GM18868 (cell line): ENCODE measurements at regions not wholly inside any gene's neighbourhood (a gene's known extent, or its start where the extent isn't known, plus 50 kb on each side); places are given as distances from the start of the nearest gene placed in this dataset.

Experiments
- ATAC-seq: cut with Tn5 transposase; IDR thresholded peaks from one replicate; pipeline ENCODE4 v1.9.1; 2021; ENCODE audit warnings: mild to moderate bottlenecking, moderate library complexity; ENCODE audit not compliant: unreplicated experiment

DNA sequence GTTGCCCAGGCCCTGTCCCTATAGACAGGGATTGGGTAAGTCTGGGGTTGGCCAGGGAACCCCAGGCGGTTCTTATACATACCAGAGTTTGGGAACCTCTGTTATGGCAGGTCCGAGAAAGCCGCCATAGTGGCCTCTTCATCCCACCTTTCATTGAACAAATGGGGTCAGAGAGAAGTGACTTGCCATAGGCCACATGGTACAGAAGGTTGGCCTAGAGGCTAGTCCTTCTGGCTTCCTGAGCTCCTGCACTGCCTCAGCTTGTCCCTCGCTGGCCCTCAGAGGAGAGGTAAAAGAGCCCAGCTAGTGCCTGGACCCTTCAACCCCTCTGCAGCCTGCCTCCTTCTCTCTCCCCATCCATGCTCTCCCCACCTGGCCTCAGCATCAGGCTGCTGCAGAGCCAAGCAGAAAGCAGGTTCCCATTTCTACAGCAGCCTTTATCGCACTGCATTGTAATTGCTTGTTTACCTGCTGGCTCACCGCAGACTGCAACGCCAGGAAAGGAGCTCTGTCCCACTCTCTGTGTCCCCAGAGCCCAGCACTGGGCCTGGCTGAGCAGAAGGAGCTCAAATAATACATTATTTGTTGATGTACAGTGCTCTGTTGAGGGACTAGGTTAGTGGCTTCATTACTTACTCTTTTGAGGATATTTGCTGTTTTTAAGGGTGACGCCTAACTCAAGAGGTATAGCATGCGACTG, 103.6 kb downstream of the TRIM29 start:
- no peak for ATAC-seq

DNA sequence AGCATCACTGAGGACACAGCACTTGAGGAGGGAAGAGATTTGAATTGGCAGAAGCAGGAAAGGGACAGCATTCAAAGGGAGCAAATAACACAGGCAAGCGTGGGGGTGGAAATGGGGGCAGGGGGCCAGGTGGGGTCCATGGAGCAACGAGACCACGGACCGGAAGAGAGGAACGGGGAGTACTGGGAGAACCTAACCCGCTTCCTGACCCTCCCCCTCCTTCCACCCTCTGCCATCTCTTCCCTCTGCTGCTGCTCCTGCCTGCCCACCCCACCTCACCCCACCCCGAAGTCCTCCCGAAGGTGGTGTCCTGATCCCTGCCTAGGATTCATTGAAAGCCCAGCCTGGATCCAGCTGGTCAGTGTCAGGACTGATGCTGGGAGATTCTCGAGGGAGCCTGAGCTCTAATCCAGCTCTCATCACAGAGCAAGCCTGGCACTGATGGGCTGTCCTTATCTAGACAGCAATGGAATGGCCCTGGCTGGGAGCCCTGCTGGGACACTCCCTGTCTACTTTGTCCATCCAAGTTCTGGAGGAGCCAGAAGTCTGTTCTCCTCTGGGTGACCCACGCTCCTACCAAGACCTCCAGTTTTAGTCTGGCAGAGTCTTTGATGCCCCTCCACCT, 105.0 kb downstream of the TRIM29 start:
- ATAC-seq: no peak

DNA sequence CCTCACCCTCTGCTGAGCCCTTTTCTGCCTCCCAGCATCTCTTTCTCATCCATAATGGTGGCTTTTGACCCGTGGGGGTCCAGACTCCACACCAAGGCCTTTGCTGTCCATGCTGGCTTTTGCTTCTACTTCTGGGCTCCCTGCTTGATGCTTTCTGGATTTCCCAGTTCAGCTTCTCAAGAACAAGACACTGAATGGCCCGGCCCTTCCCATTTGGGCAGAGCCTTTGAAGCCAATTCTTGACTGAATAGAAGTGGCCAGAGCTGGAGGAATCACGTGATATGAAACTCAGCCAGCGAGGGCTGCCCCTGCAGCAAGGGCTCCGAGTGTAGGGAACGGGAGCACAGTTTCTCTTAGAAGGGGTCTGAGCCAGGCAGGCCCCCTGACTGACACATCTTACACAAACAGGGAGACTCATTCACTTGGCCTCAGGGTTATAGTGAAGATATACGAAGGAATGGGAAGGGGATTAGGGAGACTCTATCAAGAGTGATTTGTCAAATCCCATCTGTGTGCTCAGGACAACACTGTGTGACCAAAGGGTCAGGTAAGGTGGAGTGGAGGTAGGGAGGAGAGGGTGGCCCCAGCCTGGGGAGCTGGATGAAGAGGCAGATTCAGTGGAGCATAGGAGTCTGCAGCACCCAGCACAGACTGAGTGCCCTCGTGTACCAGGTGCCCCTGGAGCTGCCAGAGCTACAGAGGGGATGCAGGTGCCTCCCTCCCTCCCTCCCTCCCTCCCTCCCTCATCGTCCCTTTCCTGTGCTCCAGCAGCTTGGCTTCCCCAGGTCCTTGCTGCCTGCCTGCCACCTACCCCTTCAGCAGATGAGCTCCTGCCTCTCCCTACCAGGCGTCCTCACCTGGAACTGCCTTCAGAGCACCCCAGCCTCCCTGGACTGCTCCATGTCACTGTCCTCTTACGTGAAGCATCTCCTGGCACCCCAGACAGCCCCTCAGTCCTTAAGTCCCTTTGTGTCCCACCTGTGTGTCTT, 106.0 kb downstream of the TRIM29 start:
- no peak for ATAC-seq

DNA sequence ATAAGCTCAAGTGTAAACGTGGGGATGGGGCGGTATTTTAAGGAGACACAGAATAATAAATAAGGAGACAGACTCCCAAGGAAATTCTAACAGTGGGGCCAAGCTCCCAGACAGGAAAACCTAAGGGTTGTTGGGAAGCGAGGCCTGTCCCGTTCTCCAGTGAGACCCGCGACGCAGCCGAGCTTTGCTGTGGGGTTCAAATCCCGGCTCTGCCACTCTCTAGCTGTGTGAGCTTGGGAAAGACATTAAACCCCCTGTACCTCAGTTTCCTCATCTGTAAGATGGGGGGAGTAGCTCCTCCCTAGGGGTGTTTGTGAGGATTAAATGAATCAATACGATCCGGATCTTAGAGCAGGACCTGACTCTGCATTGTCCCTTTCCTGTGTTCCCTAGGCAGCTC, 106.8 kb downstream of the TRIM29 start:
- ATAC-seq: no peak

DNA sequence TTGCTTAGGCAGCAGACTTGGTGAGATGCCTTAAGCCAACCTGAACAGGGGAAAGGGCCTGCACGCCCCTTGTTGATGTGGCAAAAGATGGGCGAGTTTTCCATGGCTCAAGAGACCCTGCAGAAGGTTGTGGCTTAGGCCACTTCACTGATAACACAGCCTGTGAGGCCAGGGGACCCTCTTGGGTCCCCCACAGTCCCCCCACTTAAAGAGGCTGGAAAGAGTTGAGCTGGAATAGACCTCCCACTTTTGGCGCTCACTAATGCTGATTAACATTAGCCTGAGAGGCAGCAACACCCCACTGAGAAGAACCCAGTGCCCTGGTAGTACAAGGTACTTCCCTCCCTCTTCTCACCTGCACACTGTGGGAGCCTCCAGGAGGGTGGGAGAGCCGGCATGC, 107.5 kb downstream of the TRIM29 start:
- no peak for ATAC-seq

DNA sequence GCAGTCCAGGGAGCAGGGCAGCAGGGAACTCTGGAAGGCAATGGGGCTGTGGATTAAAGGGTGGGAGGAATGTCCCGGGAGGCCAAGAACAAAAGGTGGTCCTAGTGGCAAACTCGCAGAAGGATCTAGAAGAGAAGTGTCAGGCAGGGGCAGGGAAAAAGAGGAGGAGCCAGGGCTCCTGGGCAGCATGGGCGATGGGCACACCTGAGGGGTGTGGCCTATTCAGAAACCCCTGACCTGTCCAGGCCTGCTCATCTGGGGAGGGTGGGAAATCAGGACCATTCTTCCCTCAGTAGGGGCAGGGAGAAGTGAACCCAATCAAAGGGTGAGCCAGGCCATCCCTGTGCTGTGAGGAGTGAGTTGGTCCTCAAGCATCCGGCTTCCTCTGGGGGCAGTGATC, 108.6 kb downstream of the TRIM29 start:
- ATAC-seq: no peak

DNA sequence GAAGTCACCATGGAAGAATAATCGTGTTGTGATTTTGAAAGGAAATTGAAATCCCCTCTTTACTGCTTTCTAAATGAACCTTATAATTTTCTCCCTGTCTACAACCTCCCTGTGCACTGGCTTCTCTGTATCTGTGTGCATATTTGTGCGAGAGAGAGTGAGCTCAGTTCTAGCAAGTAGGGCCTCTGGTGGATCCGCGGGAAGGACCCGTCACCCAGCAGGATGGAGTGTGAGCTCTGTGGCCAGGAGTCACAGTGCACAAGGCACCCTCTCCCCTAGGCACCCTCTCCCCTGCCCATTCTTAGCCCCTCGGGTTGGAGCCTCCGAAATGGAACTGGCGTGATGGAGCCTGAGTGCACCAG, 109.0 kb downstream of the TRIM29 start:
- no peak for ATAC-seq

DNA sequence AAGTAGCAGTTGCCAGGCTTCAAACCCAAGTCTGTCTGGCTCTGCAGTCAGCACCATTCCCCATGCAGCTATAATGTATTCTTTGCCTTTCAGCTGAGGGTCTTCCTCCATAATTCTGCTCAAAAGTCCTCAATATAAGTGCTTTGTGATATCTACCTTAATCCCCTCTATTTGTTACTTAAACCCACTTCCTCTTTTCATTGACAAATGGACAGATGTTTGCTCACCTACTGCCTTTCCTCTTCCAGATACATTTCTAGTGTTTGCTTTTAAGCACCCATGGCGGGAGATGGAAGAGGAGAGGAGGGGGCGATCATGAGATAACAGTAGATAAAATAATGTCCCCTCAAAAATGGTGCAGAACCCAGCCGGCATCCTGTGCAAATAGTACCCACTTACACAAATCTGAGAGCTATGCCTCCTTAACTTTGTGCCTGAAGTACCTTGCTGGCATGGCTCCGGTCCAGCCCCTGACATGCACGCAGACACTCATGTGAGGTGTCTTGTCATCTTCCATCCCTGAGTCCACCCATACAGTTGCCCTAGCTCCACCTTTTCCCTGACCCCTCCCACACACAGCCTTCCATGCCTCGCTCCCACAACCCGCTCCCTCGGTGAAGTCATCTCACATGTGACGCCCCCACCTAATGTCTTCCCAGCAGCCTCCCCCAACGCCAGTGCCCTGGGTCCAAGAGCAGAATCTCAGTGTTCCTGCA, 109.6 kb downstream of the TRIM29 start:
- no peak for ATAC-seq

DNA sequence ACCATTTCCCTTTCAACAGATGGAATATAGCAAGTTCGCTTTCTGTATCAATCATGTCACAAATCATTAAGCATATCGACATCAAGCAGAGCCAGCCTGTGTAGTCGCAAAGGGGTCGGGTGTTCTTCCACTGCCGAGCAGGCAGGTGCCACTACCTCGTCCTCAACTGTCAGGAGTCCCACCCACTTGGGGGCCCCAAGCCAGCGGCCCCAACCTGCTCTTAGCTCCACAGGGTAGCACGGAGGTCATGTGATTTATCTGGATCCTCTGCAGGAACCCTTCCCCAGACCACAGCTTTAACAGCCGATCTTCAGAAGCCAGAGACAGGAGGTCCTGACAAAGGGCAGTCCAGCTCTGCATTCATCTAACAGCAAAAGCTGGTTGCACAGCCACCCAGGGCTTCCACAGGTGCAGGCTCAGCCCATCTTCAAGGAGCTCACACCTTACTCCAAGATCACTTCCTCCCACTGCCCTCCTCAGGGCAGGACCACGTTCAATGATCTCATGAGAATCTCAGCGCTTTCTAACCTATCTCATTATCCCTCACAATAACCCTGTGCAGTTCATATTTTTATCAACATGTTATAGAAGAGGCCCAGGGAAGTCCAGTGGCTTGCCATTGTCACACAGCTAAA, 110.2 kb downstream of the TRIM29 start:
- ATAC-seq: no peak

DNA sequence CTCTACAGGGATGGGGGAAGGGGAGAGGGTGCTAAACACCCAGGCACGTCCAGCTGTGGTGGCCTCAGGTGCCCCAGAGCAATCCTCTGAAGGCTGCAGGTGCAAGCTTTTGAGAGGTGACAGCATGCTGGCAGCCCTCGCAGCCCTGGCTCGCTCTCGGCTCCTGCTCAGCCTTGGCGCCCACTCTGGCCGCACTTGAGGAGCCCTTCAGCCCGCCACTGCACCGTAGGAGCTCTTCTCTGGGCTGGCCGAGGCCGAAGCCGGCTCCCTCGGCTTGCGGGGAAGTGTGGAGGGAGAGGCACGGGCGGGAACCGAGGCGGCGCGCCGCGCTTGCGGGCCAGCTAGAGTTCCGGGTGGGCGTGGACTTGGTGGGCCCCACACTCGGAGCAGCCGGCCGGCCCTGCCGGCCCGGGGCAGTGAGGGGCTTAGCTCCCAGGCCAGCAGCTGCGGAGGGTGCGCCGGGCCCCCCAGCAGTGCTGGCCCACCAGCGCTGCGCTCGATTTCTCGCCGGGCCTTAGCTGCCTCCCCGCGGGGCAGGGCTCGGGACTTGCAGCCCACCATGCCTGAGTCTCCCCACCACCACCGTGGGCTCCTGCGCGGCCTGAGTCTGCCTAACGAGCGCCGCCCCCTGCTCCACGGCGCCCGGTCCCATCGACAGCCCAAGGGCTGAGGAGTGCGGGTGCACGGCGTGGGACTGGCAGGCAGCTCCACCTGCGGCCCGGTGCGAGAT, 112.1 kb downstream of the TRIM29 start:
- no peak for ATAC-seq

DNA sequence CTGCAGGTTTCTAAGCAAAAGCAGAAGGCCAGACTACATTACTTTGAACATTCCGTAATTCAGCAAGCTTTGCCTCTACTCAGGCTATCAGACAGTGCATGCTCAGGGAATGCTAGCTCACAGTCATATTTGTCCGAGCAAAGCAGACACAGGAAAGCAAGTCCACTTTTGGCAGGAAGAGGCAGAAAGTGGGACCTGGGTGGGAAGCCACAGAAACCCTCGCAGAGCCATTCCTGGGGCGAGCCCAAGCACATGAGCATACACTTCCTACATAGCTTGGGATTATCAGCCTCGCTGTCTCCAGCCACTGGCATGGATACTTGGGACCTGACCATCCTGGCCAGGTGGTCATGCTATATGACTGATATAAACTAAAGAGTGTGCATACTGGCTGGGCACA, 113.3 kb downstream of the TRIM29 start:
- ATAC-seq: no peak

DNA sequence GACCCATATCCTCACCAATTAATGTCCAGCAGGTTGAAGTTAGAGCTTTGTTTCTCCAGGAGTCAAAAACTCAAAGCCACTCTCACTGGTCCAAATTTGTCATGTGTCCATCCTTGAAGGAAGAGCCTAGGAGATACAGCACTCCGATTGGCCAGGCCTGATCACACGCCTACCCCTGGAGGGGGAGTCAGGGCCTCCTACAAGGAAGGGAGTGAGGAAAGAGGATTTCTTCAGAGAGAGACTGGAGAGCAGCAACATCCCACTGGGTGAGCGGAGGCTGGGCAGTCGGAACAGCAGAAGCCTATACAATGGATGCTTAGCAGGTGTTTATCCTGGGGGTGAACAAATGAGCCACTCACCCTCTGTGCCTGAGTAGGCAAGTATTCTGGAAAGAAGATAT, 113.9 kb downstream of the TRIM29 start:
- no peak for ATAC-seq

DNA sequence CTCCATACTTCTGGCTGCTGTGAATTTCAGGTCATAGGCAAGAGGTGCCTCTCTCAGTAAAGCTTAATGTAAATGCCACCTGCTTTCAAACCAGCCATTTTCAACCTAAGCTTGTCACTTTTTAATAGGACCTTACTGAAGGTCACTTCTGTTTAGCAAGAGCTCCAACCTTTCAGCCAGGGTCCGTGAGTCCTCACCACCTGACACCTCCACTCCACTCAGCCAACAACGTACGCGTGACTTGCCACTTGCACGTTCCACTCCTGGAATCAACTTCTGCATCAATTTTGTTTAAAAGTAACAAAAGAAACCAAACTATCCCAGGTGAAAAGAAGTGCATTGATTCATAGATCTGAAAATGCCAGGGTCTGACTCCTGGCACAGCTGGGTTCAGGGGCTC, 114.4 kb downstream of the TRIM29 start:
- no peak for ATAC-seq

DNA sequence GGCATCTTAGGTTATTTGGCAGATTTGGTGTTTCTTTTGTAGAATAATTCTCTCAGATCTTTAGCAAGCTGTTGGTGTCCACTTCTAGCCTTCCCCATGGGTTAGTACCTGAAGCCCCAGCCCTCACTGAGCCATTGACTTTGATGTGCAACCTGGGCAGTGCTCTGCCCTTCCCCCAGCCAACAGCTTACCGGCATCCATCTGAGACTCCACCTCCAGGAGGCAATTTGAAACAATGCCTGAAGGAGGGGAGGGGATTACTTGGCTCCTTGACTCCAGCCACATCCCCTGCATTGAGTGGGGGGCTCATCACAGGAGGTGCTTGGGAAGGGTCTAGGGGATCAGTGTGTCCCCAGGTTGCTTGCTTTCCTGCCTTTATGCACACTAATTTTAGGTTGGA, 114.8 kb downstream of the TRIM29 start:
- no peak for ATAC-seq

DNA sequence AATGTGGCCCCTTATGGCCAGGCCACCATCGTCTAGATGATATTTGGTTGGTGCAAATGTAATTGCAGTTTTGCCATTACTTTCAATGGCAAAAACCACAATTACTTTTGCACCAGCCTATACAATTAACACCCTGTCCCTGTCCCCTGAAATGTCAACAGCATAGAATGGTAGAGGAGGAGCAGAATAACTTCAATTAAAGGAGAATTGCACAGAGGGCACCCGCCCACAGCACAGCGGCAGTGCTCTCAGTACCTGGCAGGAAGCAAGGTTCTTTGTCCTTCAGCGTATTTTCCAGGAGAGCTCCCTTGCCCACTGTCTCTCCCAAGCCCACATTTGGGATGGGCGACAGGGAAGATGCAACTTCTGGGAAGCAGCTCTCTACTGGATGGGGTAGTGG, 115.3 kb downstream of the TRIM29 start:
- ATAC-seq: no peak

DNA sequence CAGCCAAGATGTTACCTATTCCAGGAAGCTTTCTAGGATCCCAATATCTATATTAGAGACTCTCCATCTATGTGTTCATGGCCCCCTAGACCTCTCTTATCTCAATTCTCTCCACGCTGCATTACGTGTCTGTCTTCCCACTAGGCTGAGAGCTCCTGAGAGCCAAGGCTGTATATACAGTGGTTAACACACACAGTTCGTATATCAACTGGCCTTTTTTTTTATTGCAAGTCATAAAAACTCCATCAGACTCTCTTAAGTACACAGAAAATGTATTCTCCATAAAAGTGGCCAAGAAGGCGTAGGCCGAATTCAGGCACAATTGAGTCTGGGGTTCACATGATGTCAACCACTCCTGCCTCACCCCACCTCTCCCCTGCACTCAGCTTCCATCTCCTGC, 115.9 kb downstream of the TRIM29 start:
- no peak for ATAC-seq

DNA sequence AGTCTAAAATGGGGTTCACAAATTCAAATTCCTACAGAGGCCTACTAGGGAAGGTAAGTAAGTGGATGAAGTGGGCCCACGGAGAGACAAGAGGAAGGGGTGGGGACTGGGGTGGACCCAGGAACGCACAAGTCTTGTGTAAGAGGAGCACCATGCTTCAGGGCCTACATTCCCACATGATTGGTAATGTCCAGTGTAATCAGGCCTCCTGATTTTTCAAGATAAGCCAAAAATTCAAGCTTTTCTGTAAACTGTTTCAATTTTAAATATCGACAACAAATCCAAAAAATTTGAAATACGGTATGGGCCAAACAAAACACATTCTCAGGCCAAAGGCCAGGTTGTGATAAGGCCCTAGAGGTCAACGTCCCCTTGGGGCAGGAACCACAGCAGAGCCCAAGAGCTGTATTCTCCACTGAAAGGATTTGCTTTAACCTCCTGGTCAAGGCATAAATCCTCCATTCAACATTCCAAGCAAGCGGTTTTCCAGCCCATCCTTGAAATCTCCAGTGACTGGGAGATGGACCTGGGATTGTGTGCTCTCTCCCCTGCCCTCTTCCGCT, 116.4 kb downstream of the TRIM29 start:
- ATAC-seq: no peak

DNA sequence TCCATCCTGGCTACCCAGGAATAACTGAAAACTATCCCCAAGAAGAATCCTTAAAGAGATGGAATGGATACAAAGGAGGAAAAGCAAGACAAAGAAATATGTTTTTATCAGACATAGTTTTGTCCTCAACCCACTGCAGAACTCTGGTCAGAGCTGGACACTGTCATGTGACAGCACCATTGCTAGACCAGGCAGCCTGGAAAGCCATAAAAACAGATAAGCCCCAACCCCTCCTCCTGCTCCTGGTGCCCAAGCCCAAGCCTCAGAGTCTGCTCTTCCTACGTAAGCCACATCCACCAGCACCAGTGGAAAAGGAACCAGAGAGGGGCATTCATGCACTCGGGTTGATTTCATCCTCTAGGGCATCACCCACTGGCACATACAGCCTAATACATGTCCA, 116.9 kb downstream of the TRIM29 start:
- ATAC-seq: no peak

DNA sequence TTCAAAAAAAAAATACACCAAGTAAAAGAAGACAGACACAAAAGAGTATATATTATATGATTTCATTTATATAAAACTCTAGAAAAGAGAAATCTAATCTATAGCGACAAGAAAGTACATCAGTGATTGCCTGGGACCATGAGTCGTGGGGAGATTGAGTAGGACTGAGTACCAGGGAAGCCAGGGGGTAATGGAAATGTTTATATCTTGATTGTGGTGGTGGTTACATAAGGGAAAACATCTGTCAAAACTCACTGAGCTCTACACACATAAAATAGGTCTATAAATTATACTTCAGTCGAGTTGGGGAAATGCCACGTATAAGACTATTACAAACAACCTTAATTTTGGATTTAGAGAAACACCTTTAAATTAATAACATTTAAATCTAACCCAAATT, 117.4 kb downstream of the TRIM29 start:
- no peak for ATAC-seq

DNA sequence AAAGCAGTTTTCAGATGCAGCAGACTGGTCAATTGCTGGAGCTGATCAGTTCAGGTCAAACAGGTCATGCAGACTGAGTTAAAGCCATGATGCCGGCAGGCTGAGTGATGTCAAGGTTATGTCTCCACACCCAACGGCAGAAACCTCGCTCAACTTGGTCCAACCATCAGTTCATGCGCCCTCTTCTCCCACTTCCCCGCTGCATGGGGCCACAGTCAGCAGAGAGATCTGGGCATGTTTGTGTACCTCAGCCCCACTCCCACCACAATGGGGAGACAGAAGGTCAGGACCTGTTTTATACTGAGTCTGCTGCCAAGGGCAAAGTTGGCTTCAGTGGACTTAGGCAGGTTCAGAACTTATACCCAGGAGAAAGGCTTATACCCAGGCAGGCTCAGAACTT, 118.7 kb downstream of the TRIM29 start:
- no peak for ATAC-seq
